ENCODE measurements at regions not wholly inside any gene's neighbourhood (a gene's known extent, or its start where the extent isn't known, plus 50 kb on each side); places are given as distances from the start of the nearest gene placed in this dataset.
"Not testable (repeated sequence)": the region's sequence is repeated elsewhere in the genome, so short reads cannot be mapped to it uniquely, and the experiment has no call there.

DNA sequence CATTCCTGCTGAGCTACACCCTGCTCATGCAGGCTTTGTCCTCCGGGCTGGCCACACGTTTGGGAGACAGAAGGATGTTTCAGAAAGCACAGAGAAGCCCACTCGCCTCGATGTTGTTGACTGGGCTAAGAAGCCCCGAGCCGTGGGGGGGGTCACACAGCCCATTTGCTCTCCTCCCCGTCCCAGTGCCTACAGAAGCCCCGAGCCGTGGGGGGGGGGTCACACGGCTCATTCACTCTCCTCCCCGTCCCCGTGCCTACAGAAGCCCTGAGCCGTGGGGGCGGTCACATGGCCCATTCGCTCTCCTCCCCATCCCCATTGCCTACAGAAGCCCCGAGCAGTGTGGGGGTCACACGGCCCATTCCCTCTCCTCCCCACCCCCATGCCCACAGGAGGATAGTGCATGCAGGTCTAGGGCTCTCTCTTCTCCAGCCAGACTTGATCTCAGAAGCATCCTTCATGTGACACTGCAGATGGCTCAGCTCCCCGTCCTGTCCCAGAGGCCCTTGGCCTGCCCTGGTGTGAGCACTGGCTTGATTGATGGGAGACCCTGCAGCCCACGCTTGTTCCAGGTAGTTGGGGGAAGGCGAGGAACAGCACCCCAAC lies 72.9 kb downstream of the NPIPB11 start:
- TF ChIP-seq POLR2A (IDR thresholded peaks at IDR 0.05) = not testable (repeated sequence)
- TF ChIP-seq, protein P1, sequence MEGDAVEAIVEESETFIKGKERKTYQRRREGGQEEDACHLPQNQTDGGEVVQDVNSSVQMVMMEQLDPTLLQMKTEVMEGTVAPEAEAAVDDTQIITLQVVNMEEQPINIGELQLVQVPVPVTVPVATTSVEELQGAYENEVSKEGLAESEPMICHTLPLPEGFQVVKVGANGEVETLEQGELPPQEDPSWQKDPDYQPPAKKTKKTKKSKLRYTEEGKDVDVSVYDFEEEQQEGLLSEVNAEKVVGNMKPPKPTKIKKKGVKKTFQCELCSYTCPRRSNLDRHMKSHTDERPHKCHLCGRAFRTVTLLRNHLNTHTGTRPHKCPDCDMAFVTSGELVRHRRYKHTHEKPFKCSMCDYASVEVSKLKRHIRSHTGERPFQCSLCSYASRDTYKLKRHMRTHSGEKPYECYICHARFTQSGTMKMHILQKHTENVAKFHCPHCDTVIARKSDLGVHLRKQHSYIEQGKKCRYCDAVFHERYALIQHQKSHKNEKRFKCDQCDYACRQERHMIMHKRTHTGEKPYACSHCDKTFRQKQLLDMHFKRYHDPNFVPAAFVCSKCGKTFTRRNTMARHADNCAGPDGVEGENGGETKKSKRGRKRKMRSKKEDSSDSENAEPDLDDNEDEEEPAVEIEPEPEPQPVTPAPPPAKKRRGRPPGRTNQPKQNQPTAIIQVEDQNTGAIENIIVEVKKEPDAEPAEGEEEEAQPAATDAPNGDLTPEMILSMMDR (IDR thresholded peaks at IDR 0.05) = not testable (repeated sequence)

Data from body of pancreas (tissue), 4 donors.